Activated T-cell treated with anti-CD3 and anti-CD28 coated beads, Interleukin-2, amount 50 U/mL, for 24 hours (primary cell): ENCODE measurements at regions not wholly inside any gene's neighbourhood (a gene's known extent, or its start where the extent isn't known, plus 50 kb on each side); places are given as distances from the start of the nearest gene placed in this dataset.

Source experiments
- DNase-seq: peaks from one replicate; pipeline ENCODE4 v3.0.0-alpha.2; 2020
- H3K27ac Mint-ChIP-seq: 2 replicates; pipeline ENCODE4 v1.8.0; 2020; ENCODE audit warnings: mild to moderate bottlenecking, mixed read lengths
- H3K27me3 Mint-ChIP-seq: 2 replicates; pipeline ENCODE4 v1.8.0; 2020; ENCODE audit warnings: mixed read lengths
- H3K36me3 Mint-ChIP-seq: 2 replicates; pipeline ENCODE4 v1.8.0; 2020; ENCODE audit warnings: low read depth, mixed read lengths
- H3K4me1 Mint-ChIP-seq: 2 replicates; pipeline ENCODE4 v1.8.0; 2020; ENCODE audit warnings: low read depth, mixed read lengths
- H3K4me3 Mint-ChIP-seq: 2 replicates; pipeline ENCODE4 v1.8.0; 2020; ENCODE audit warnings: mild to moderate bottlenecking, moderate library complexity, mixed read lengths
- H3K9me3 Mint-ChIP-seq: 2 replicates; pipeline ENCODE4 v1.8.0; 2020; ENCODE audit warnings: mixed read lengths

DNA sequence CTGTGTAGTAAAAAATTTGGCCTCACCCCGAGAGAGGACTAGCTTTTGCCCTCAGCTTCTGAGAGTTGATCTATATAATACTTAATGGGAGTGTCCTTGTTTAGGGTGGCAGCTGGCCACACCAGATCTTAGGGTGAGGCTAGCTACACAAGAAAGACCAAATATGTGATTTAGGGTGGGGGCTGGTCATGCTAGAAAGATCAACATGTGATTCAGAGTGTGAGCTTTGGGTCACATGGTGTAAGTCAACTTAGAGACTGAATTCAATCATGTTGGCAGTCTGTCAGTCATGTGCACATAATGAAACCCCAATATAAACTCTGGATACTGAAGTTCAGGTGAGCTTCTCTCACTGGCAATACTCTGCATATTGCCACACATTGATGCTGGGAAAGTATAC, 120.7 kb upstream of the DAZL start:
- no peak overlapping the region for H3K4me3 Mint-ChIP-seq
- no peaks in the 10 kb centered on the region for H3K27me3 Mint-ChIP-seq
- H3K36me3 Mint-ChIP-seq = no peaks in the 10 kb centered on the region
- H3K9me3 Mint-ChIP-seq = peaks cover 11% of the 10 kb centered on the region
- H3K27ac Mint-ChIP-seq = no peak overlapping the region
- no peaks in the 10 kb centered on the region for H3K4me1 Mint-ChIP-seq
- DNase-seq = no peak

DNA sequence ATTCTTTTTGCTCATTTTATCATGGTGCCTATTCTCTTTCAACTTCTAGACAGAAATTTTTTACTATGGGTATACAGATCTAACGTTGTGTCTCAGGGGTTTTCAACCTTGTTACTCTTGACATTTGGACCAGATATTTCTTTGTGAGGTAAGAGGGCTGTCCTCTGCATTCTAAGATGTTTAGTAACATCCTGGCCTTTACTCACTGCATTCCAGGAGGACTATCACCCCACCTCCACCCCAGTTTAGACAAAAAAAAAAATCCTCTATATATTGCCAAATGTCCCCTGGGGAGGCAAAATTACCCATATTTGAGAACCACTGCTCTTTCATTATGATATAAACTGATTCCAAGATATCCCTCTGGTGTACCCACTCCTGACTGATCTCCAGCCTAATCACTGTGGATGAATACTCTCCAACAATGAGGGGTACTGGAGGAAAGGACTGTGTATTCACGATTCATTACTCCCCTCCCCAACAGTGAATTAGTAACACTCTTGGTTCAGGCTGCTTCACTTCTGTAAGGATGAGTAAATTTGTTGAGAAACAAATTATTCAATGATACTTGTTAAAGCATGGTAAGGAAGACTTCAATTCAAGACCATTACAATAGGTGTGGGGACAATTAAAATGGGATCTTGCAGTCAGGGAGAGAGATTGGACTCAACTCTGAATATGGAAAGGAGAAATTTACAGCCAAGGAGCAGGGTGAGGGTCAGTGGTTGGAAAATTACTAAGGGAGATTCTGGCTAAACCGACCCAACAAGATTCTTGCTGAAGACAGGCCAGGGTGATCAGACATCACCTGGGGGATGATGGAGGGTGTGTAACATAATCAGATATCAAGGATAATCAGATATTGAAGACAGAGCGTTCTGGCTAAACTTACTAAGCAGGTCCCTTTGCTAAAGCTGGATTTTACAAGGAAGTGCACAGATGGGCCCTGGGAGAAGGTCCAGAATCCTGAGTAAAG, 123.8 kb upstream of the DAZL start:
- H3K9me3 Mint-ChIP-seq = peaks cover 31% of the 10 kb centered on the region
- no peak overlapping the region for H3K27ac Mint-ChIP-seq
- no peaks in the 10 kb centered on the region for H3K27me3 Mint-ChIP-seq
- H3K4me3 Mint-ChIP-seq = no peak overlapping the region
- H3K36me3 Mint-ChIP-seq = no peaks in the 10 kb centered on the region
- no peaks in the 10 kb centered on the region for H3K4me1 Mint-ChIP-seq
- DNase-seq = no peak

DNA sequence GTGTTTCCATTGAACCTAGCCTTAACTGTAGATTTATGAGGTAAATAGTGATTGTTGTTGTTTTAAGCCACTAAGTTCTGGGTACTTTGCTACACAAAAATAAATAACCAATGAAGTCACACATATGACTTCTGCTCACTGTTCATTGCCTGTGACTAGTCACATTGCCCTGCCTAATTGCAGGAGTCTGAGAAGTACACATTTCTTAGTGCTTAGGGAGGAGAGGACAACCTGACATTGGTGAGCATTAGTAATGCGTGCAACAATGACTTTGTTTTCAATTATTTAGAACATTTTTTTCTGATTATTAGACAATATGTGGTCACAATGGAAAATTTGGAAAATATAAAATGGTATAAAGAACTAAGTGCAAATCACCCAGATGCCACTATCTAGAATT, 133.2 kb upstream of the DAZL start:
- peaks cover 2% of the 10 kb centered on the region for H3K36me3 Mint-ChIP-seq
- no peak for DNase-seq
- peaks cover 25% of the 10 kb centered on the region for H3K4me1 Mint-ChIP-seq
- peaks cover 29% of the 10 kb centered on the region for H3K9me3 Mint-ChIP-seq
- H3K4me3 Mint-ChIP-seq = no peak overlapping the region
- no peaks in the 10 kb centered on the region for H3K27me3 Mint-ChIP-seq
- no peak overlapping the region for H3K27ac Mint-ChIP-seq

- no peak overlapping the region for H3K4me3 Mint-ChIP-seq
- peaks cover 2% of the 10 kb centered on the region for H3K36me3 Mint-ChIP-seq
- no peak overlapping the region for H3K27ac Mint-ChIP-seq
- DNase-seq = no peak
- peaks cover 25% of the 10 kb centered on the region for H3K4me1 Mint-ChIP-seq
- H3K9me3 Mint-ChIP-seq = peaks cover 24% of the 10 kb centered on the region
- H3K27me3 Mint-ChIP-seq = no peaks in the 10 kb centered on the region
These were observed 134.4 kb upstream of the DAZL start for GRCh38 chr3:16739541-16740105.

DNA sequence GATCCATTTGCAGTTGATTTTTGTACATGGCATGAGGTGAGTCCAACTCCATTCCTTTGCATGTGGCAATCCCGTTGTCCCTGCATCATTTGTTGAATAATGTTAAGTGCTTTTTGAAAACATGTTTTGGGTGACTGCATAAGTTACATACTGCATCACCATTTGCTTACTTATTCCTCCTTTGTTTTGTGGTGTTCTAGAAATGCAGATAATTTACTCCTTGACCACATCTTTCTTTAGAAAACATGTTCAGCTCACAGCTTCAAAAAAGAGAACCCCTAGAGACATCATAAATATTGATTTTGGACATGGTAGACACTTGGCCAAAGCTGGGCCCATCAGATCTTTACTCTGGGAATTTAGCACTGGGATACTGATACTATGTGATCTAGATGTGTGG, 135.3 kb upstream of the DAZL start:
- peaks cover 24% of the 10 kb centered on the region for H3K9me3 Mint-ChIP-seq
- no peak for DNase-seq
- no peaks in the 10 kb centered on the region for H3K27me3 Mint-ChIP-seq
- no peak overlapping the region for H3K27ac Mint-ChIP-seq
- peaks cover 2% of the 10 kb centered on the region for H3K36me3 Mint-ChIP-seq
- H3K4me3 Mint-ChIP-seq = no peak overlapping the region
- H3K4me1 Mint-ChIP-seq = peaks cover 25% of the 10 kb centered on the region

GRCh38 chr3:16741103-16741758, 136.0 kb upstream of the DAZL start:
- H3K9me3 Mint-ChIP-seq = peaks cover 24% of the 10 kb centered on the region
- H3K36me3 Mint-ChIP-seq = peaks cover 2% of the 10 kb centered on the region
- peak overlapping the region; percentile 73 for H3K27ac Mint-ChIP-seq
- H3K27me3 Mint-ChIP-seq = no peaks in the 10 kb centered on the region
- no peak overlapping the region for H3K4me3 Mint-ChIP-seq
- H3K4me1 Mint-ChIP-seq = peaks cover 25% of the 10 kb centered on the region
- no peak for DNase-seq

DNA sequence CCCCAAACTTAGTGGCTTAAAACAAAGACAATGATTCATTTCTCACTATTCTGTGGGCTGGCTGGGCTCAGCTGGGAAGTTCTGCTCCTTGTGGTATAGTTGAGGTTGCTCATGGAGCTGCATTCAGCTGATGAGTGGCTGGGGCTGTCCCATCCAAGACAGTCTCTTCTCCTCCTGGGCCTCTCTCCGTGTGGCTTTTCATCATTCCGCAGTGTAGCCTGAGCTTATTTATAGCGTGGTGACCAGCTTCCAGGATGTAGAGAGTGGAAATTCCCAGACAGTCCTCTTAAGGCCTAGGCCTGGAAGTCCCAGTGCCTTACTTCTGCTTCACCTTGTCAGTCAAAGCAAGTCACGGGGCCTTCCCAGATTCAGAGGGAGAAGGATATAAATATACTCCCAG, 136.7 kb upstream of the DAZL start:
- no peak overlapping the region for H3K4me3 Mint-ChIP-seq
- peaks cover 2% of the 10 kb centered on the region for H3K36me3 Mint-ChIP-seq
- peak overlapping the region; percentile 73 for H3K27ac Mint-ChIP-seq
- H3K4me1 Mint-ChIP-seq = peaks cover 25% of the 10 kb centered on the region
- H3K27me3 Mint-ChIP-seq = no peaks in the 10 kb centered on the region
- no peak for DNase-seq
- peaks cover 22% of the 10 kb centered on the region for H3K9me3 Mint-ChIP-seq

DNA sequence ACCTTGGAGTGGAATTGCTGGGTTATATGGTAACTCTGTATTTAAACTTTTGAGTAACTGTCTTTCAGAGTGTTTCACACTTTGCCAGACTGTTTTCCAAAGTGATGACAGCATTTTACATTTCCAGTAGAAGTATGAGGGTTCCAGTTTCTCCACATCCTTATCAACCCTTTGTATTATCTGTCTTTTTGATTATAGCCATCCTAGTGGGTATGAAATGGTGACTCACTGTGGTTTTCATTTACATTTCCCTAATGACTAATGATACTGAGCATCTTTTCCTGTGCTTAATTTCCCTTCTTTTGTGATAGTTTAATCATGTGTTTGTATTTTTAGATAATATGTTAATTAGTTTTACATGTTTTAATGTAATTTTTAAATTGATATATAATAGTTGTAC, 138.1 kb upstream of the DAZL start:
- H3K27me3 Mint-ChIP-seq = no peaks in the 10 kb centered on the region
- no peak overlapping the region for H3K4me3 Mint-ChIP-seq
- peaks cover 23% of the 10 kb centered on the region for H3K4me1 Mint-ChIP-seq
- H3K36me3 Mint-ChIP-seq = peaks cover 2% of the 10 kb centered on the region
- H3K27ac Mint-ChIP-seq = no peak overlapping the region
- DNase-seq = no peak
- peaks cover 21% of the 10 kb centered on the region for H3K9me3 Mint-ChIP-seq

- Mint-ChIP-seq H3K4me1 (peaks cover 2% of the 10 kb centered on the region), H3K27me3 (no peaks in the 10 kb centered on the region), H3K27ac (no peak overlapping the region), H3K9me3 (no peaks in the 10 kb centered on the region), H3K4me3 (no peak overlapping the region), H3K36me3 (no peaks in the 10 kb centered on the region)
- DNase-seq = no peak
These were observed 125.4 kb upstream of the PLCL2 start for GRCh38 chr3:16759227-16759903.

GRCh38 chr3:16761571-16761970, 123.2 kb upstream of the PLCL2 start:
- H3K27ac Mint-ChIP-seq = no peak overlapping the region
- no peak overlapping the region for H3K4me3 Mint-ChIP-seq
- H3K9me3 Mint-ChIP-seq = no peaks in the 10 kb centered on the region
- peaks cover 2% of the 10 kb centered on the region for H3K4me1 Mint-ChIP-seq
- H3K27me3 Mint-ChIP-seq = no peaks in the 10 kb centered on the region
- H3K36me3 Mint-ChIP-seq = no peaks in the 10 kb centered on the region
- DNase-seq = no peak

GRCh38 chr3:16765661-16766060, 119.1 kb upstream of the PLCL2 start:
- no peaks in the 10 kb centered on the region for H3K4me1 Mint-ChIP-seq
- H3K27ac Mint-ChIP-seq = no peak overlapping the region
- no peaks in the 10 kb centered on the region for H3K27me3 Mint-ChIP-seq
- no peak for DNase-seq
- H3K9me3 Mint-ChIP-seq = no peaks in the 10 kb centered on the region
- H3K4me3 Mint-ChIP-seq = no peak overlapping the region
- no peaks in the 10 kb centered on the region for H3K36me3 Mint-ChIP-seq

- no peaks in the 10 kb centered on the region for H3K9me3 Mint-ChIP-seq
- H3K27ac Mint-ChIP-seq = no peak overlapping the region
- DNase-seq = no peak
- no peaks in the 10 kb centered on the region for H3K27me3 Mint-ChIP-seq
- no peaks in the 10 kb centered on the region for H3K36me3 Mint-ChIP-seq
- no peak overlapping the region for H3K4me3 Mint-ChIP-seq
- H3K4me1 Mint-ChIP-seq = no peaks in the 10 kb centered on the region
These were observed 117.7 kb upstream of the PLCL2 start for GRCh38 chr3:16767006-16767405.

DNA sequence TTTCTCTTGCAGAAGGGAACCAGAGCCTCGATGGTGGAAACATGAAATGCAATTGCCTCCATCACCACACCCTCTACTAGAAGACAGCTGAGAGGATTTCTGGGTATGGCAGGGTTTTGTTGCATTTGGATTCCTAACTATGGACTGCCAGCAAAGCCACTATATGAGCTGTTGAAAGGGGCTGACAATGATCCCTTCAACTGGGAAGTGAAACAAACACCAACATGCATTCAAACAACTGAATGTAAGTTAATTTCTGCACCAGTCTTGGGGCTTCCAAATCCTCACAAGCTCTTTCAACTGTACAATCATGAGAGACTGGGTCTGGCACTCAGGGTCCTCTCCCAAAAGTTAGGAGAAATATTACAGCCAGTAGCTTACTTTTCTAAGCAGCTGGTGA, 116.7 kb upstream of the PLCL2 start:
- Mint-ChIP-seq H3K27me3 (no peaks in the 10 kb centered on the region), H3K9me3 (no peaks in the 10 kb centered on the region), H3K36me3 (no peaks in the 10 kb centered on the region), H3K27ac (no peak overlapping the region), H3K4me3 (no peak overlapping the region), H3K4me1 (peaks cover 4% of the 10 kb centered on the region)
- no peak for DNase-seq

- DNase-seq = no peak
- H3K36me3 Mint-ChIP-seq = no peaks in the 10 kb centered on the region
- no peak overlapping the region for H3K27ac Mint-ChIP-seq
These were observed 115.8 kb upstream of the PLCL2 start for GRCh38 chr3:16768956-16769355.

More at GRCh38 chr3:16768956-16769355, 115.8 kb upstream of the PLCL2 start:
- Mint-ChIP-seq H3K4me1 (peaks cover 6% of the 10 kb centered on the region), H3K4me3 (no peak overlapping the region), H3K9me3 (no peaks in the 10 kb centered on the region), H3K27me3 (no peaks in the 10 kb centered on the region)
